Right lobe of liver (tissue), 4 donors: ENCODE measurements at regions not wholly inside any gene's neighbourhood (a gene's known extent, or its start where the extent isn't known, plus 50 kb on each side); places are given as distances from the start of the nearest gene placed in this dataset.

Source experiments
- CTCF ChIP-seq, 4 donors: fragments of 200-600 bp in 3 of 4; fragments of 450-650 bp in 1 of 4; IDR thresholded peaks; one replicate each; pipeline versions ENCODE4 v1.5.1 to v1.8.0; 2016 to 2022; ENCODE audit warnings: antibody characterized with exemption in 4 of 4, mild to moderate bottlenecking in 2 of 4
- POLR2A ChIP-seq: fragments of 450-650 bp; IDR thresholded peaks from one replicate; pipeline ENCODE4 v1.6.1; 2017; ENCODE audit warnings: antibody characterized with exemption, mild to moderate bottlenecking
- donor health status: DM: no; HTN: no; CAD: no.
- donor health status: DM: no; HTN: no; CAD: no.
- donor health status: DM: no; HTN: yes; CAD: no.

DNA sequence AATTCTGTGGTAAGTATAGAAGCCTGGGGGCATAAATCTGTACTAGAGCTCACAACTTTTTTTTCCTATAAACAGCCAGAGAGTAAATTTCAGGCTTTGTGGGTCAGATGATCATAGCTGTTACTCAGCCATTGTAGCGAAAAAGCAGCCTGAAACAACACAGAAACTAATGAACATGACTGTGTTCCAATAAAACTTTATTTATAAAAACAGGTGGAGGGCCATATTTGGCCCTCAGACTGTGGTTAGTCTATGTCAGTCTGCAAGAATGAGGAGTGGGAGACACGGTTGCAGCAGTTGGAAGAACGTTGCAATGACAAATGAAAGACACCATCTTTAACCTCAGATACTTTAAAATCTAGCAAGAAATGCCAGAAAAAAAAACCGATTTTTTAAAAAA lies 389.6 kb upstream of the PRKCQ start:
- no peak for TF ChIP-seq CTCF (IDR thresholded peaks at IDR 0.05)
- no peak for TF ChIP-seq POLR2A
